GM23338 (cell line): ENCODE measurements at regions not wholly inside any gene's neighbourhood (a gene's known extent, or its start where the extent isn't known, plus 50 kb on each side); places are given as distances from the start of the nearest gene placed in this dataset.

Experiments used
- ATAC-seq: fragments of 200-7000 bp; cut with Tn5 transposase; 3 replicates; pipeline ENCODE4 v1.9.1; 2020
- DNase-seq: peaks from one replicate; pipeline ENCODE4 v3.0.0-alpha.2; 2015; ENCODE audit warnings: low spot score
- H2AFZ ChIP-seq: fragments of 200-600 bp; sonication (generic); 2 replicates; pipeline ENCODE4 v1.8.0; 2016; ENCODE audit warnings: antibody characterized with exemption, mild to moderate bottlenecking, moderate library complexity
- H3F3A ChIP-seq: fragments of 200-600 bp; sonication (generic); replicated peaks from 2 replicates; pipeline ENCODE4 v1.8.0; 2017; ENCODE audit warnings: antibody characterized with exemption, mixed run types, low read depth
- H3K27ac ChIP-seq: fragments of 200-600 bp; sonication (generic); 2 replicates; pipeline ENCODE4 v1.6.1; 2016; ENCODE audit warnings: low read depth
- H3K27me3 ChIP-seq: fragments of 200-600 bp; sonication (generic); 2 replicates; pipeline ENCODE4 v1.8.0; 2016; ENCODE audit warnings: mild to moderate bottlenecking, mixed run types, moderate library complexity; ENCODE audit not compliant: insufficient read depth
- H3K36me3 ChIP-seq: fragments of 200-600 bp; sonication (generic); 2 replicates; pipeline ENCODE4 v1.8.0; 2016; ENCODE audit warnings: mild to moderate bottlenecking; ENCODE audit not compliant: insufficient read depth
- H3K4me1 ChIP-seq: fragments of 200-600 bp; sonication (generic); 2 replicates; pipeline ENCODE4 v1.8.0; 2016; ENCODE audit warnings: mild to moderate bottlenecking, moderate library complexity; ENCODE audit not compliant: insufficient read depth
- H3K4me2 ChIP-seq: fragments of 200-600 bp; sonication (generic); 2 replicates; pipeline ENCODE4 v1.7.1; 2017; ENCODE audit warnings: mixed run types
- H3K4me3 ChIP-seq: fragments of 200-600 bp; sonication (generic); 2 replicates; pipeline ENCODE4 v1.6.1; 2016; ENCODE audit warnings: mixed run types
- H3K79me2 ChIP-seq: fragments of 200-600 bp; sonication (generic); replicated peaks from 2 replicates; pipeline ENCODE4 v1.8.0; 2017; ENCODE audit warnings: mild to moderate bottlenecking; ENCODE audit not compliant: insufficient read depth
- H3K9me2 ChIP-seq: fragments of 200-600 bp; sonication (generic); 2 replicates; pipeline ENCODE4 v1.8.0; 2017; ENCODE audit not compliant: insufficient read depth
- H4K20me1 ChIP-seq: fragments of 200-600 bp; sonication (generic); replicated peaks from 2 replicates; pipeline ENCODE4 v1.8.0; 2017; ENCODE audit warnings: mild to moderate bottlenecking; ENCODE audit not compliant: insufficient read depth
- H3K27ac Mint-ChIP-seq: 2 replicates; pipeline ENCODE4 v1.8.0; 2020; ENCODE audit warnings: inconsistent platforms, mild to moderate bottlenecking, moderate library complexity, mixed read lengths
- H3K27me3 Mint-ChIP-seq: 3 replicates; pipeline ENCODE4 v1.8.0; 2022; ENCODE audit warnings: low read depth, mild to moderate bottlenecking, moderate library complexity, mixed read lengths, inconsistent platforms; ENCODE audit not compliant: insufficient read depth, poor library complexity
- H3K36me3 Mint-ChIP-seq: 3 replicates; pipeline ENCODE4 v1.8.0; 2021; ENCODE audit warnings: low read depth, mild to moderate bottlenecking, inconsistent platforms, moderate library complexity, mixed read lengths
- H3K4me1 Mint-ChIP-seq: 3 replicates; pipeline ENCODE4 v1.8.0; 2020; ENCODE audit warnings: mild to moderate bottlenecking, inconsistent platforms, mixed read lengths
- H3K4me3 Mint-ChIP-seq: 3 replicates; pipeline ENCODE4 v1.8.0; 2021; ENCODE audit warnings: moderate library complexity, mild to moderate bottlenecking, inconsistent platforms, mixed read lengths
- H3K9me3 Mint-ChIP-seq: 3 replicates; pipeline ENCODE4 v1.8.0; 2020; ENCODE audit warnings: moderate library complexity, mild to moderate bottlenecking, inconsistent platforms, mixed read lengths
- ETS1 ChIP-seq: IDR thresholded peaks from 2 replicates; pipeline ENCODE4 v1.6.1; 2016; ENCODE audit warnings: antibody characterized with exemption
- EZH2phosphoT487 ChIP-seq: fragments of 200-600 bp; sonication (generic); IDR thresholded peaks from one replicate; pipeline ENCODE4 v1.8.1; 2018; ENCODE audit warnings: antibody characterized with exemption; ENCODE audit not compliant: unreplicated experiment
- STAT1 ChIP-seq: IDR thresholded peaks from one replicate; pipeline ENCODE4 v1.6.1; 2016; ENCODE audit warnings: antibody characterized with exemption; ENCODE audit not compliant: unreplicated experiment
- ZNF114 ChIP-seq: fragments of 250-450 bp; sonication (Bioruptor Pico); IDR thresholded peaks from 2 replicates; pipeline ENCODE4 v1.5.0; 2020; ENCODE audit warnings: mild to moderate bottlenecking, moderate library complexity
- TF ChIP-seq, protein P1 (sequence below): fragments of 250-450 bp; sonication (Bioruptor Pico); IDR thresholded peaks from 2 replicates; pipeline ENCODE4 v1.5.0; 2020; ENCODE audit warnings: mild to moderate bottlenecking, moderate library complexity
- TF ChIP-seq, protein P2 (sequence below), 2 experiments: fragments of 200-600 bp in 1 of 2; sonication (generic) in 1 of 2; conservative IDR thresholded peaks; 2 replicates each; pipeline versions ENCODE4 v1.5.1 to v1.6.1; 2016 to 2017; ENCODE audit warnings: antibody characterized with exemption in 2 of 2, low read depth in 2 of 2, mild to moderate bottlenecking in 2 of 2, moderate library complexity in 1 of 2

DNA sequence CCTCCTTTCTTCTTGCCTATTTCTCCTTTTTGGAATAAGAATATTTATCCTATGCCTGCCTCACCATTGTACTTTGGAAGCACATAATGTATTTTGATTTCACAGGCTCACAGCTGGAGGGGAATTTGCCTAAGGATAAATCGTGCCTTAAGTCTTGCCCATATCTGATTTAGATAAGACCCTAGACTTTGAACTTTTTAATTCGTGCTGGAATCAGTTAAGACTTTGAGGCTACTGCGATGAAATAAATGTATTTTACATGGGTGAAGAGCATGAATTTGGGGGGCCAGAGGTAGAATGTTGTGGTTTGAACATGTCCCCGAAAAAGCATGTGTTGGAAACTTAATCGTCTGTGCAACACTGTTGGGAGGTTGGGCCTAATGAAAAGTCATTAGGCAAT, 648.8 kb downstream of the EPHA7 start (continued):
- TF ChIP-seq, protein P1, sequence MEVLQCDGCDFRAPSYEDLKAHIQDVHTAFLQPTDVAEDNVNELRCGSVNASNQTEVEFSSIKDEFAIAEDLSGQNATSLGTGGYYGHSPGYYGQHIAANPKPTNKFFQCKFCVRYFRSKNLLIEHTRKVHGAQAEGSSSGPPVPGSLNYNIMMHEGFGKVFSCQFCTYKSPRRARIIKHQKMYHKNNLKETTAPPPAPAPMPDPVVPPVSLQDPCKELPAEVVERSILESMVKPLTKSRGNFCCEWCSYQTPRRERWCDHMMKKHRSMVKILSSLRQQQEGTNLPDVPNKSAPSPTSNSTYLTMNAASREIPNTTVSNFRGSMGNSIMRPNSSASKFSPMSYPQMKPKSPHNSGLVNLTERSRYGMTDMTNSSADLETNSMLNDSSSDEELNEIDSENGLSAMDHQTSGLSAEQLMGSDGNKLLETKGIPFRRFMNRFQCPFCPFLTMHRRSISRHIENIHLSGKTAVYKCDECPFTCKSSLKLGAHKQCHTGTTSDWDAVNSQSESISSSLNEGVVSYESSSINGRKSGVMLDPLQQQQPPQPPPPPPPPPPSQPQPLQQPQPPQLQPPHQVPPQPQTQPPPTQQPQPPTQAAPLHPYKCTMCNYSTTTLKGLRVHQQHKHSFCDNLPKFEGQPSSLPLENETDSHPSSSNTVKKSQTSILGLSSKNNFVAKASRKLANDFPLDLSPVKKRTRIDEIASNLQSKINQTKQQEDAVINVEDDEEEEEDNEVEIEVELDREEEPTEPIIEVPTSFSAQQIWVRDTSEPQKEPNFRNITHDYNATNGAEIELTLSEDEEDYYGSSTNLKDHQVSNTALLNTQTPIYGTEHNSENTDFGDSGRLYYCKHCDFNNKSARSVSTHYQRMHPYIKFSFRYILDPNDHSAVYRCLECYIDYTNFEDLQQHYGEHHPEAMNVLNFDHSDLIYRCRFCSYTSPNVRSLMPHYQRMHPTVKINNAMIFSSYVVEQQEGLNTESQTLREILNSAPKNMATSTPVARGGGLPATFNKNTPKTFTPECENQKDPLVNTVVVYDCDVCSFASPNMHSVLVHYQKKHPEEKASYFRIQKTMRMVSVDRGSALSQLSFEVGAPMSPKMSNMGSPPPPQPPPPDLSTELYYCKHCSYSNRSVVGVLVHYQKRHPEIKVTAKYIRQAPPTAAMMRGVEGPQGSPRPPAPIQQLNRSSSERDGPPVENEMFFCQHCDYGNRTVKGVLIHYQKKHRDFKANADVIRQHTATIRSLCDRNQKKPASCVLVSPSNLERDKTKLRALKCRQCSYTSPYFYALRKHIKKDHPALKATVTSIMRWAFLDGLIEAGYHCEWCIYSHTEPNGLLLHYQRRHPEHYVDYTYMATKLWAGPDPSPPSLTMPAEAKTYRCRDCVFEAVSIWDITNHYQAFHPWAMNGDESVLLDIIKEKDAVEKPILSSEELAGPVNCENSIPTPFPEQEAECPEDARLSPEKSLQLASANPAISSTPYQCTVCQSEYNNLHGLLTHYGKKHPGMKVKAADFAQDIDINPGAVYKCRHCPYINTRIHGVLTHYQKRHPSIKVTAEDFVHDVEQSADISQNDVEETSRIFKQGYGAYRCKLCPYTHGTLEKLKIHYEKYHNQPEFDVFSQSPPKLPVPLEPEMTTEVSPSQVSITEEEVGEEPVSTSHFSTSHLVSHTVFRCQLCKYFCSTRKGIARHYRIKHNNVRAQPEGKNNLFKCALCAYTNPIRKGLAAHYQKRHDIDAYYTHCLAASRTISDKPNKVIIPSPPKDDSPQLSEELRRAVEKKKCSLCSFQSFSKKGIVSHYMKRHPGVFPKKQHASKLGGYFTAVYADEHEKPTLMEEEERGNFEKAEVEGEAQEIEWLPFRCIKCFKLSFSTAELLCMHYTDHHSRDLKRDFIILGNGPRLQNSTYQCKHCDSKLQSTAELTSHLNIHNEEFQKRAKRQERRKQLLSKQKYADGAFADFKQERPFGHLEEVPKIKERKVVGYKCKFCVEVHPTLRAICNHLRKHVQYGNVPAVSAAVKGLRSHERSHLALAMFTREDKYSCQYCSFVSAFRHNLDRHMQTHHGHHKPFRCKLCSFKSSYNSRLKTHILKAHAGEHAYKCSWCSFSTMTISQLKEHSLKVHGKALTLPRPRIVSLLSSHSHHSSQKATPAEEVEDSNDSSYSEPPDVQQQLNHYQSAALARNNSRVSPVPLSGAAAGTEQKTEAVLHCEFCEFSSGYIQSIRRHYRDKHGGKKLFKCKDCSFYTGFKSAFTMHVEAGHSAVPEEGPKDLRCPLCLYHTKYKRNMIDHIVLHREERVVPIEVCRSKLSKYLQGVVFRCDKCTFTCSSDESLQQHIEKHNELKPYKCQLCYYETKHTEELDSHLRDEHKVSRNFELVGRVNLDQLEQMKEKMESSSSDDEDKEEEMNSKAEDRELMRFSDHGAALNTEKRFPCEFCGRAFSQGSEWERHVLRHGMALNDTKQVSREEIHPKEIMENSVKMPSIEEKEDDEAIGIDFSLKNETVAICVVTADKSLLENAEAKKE (CRISPR knock-in tag) = no peak
- no peak for TF ChIP-seq STAT1

GRCh38 chr6:92767101-92767500, 652.3 kb downstream of the EPHA7 start:
- no peak for DNase-seq
- Histone ChIP-seq H3K79me2 (no peaks in the 10 kb centered on the region), H3K27me3 (no peaks in the 10 kb centered on the region), H3K27ac (no peak overlapping the region), H3K4me2 (no peak overlapping the region), H2AFZ (no peak overlapping the region), H3K36me3 (no peaks in the 10 kb centered on the region), H3K4me1 (no peaks in the 10 kb centered on the region), H4K20me1 (no peaks in the 10 kb centered on the region), H3F3A (no peaks in the 10 kb centered on the region), H3K9me2 (no peaks in the 10 kb centered on the region), H3K4me3 (no peak overlapping the region)
- no peaks in the 10 kb centered on the region for H3K36me3 Mint-ChIP-seq
- no peak overlapping the region for H3K4me3 Mint-ChIP-seq
- no peak for ATAC-seq
- H3K27ac Mint-ChIP-seq = no peak overlapping the region
- no peaks in the 10 kb centered on the region for H3K9me3 Mint-ChIP-seq
- H3K27me3 Mint-ChIP-seq = peaks cover 3% of the 10 kb centered on the region
- peaks cover 10% of the 10 kb centered on the region; the same call in 2 of the 3 replicates for H3K4me1 Mint-ChIP-seq
- TF ChIP-seq, protein P1 (CRISPR knock-in tag) = no peak
- TF ChIP-seq ETS1 = no peak
- TF ChIP-seq, protein P2, sequence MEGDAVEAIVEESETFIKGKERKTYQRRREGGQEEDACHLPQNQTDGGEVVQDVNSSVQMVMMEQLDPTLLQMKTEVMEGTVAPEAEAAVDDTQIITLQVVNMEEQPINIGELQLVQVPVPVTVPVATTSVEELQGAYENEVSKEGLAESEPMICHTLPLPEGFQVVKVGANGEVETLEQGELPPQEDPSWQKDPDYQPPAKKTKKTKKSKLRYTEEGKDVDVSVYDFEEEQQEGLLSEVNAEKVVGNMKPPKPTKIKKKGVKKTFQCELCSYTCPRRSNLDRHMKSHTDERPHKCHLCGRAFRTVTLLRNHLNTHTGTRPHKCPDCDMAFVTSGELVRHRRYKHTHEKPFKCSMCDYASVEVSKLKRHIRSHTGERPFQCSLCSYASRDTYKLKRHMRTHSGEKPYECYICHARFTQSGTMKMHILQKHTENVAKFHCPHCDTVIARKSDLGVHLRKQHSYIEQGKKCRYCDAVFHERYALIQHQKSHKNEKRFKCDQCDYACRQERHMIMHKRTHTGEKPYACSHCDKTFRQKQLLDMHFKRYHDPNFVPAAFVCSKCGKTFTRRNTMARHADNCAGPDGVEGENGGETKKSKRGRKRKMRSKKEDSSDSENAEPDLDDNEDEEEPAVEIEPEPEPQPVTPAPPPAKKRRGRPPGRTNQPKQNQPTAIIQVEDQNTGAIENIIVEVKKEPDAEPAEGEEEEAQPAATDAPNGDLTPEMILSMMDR (conservative IDR thresholded peaks at IDR 0.05; ENCODE audit: low read depth in 2 of 2) = no peak
- TF ChIP-seq EZH2phosphoT487 = no peak
- TF ChIP-seq ZNF114 = no peak
